HG02885 (cell line): ENCODE measurements at regions not wholly inside any gene's neighbourhood (a gene's known extent, or its start where the extent isn't known, plus 50 kb on each side); places are given as distances from the start of the nearest gene placed in this dataset.

ENCODE experiments used
- ATAC-seq: cut with Tn5 transposase; IDR thresholded peaks from one replicate; pipeline ENCODE4 v1.9.1; 2021; ENCODE audit warnings: mild to moderate bottlenecking; ENCODE audit not compliant: unreplicated experiment, poor library complexity

DNA sequence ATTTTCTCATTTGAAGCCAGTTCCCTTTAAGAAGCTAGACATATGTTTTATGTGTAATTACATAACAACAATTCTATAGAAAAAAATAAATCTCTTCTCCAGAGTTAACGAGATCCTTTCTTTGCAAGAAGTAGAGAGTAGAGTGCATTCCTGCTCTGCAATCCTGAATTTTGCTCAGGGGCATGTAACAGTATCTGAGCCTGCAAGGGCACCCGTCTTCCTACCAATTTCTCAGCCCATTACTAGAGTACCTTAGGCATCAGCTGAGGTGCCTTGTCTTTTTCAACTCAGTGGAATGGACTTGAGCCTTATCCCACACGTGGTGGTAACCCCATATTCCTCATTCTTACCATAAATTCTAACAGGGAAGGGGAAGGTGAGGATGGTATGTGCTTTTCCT, 205.9 kb downstream of the IKZF2 start:
- no peak for ATAC-seq

GRCh38 chr2:212943351-212943750, 208.1 kb downstream of the IKZF2 start:
- ATAC-seq, result no peak

DNA sequence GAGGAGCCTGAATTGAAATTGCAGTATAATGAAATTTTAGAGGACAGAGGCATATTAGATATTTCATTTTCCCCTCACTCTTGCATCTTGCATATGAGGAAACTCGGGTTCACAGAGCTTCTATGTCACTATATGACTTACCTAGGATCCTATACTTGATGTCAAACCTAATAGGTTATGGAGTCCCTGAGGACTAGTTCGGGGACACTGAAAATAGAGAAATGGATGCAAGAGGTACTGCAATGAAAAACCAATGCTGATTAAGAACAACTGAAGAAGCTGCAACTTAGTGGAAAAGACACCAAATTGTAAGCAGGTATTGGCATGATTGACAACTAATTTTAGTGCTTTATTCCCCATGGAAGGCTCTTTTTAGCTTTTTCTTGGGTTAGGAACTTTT, 210.1 kb downstream of the IKZF2 start:
- no peak for ATAC-seq

DNA sequence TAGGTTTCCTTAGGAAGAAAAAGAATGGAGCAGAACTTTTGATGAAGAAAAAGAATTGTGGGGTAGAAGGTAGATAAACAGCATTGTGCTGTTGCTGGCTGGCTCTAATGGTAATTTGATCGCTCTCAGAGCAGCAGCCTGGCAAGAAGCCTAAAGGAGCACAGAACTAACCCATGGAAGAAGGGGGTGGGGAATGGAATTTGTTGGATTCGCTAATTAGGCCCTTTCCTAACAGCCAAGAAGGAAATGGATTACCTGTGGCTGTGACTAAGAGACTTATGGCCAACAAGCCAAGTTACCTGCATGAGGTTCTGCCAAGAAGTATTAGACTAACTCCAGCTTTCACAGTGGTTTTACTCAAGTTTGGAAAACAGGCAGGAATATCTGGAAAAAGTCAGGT, 210.6 kb downstream of the IKZF2 start:
- ATAC-seq, result no peak

- no peak for ATAC-seq
These were observed 211.5 kb downstream of the IKZF2 start for GRCh38 chr2:212939777-212940531.

DNA sequence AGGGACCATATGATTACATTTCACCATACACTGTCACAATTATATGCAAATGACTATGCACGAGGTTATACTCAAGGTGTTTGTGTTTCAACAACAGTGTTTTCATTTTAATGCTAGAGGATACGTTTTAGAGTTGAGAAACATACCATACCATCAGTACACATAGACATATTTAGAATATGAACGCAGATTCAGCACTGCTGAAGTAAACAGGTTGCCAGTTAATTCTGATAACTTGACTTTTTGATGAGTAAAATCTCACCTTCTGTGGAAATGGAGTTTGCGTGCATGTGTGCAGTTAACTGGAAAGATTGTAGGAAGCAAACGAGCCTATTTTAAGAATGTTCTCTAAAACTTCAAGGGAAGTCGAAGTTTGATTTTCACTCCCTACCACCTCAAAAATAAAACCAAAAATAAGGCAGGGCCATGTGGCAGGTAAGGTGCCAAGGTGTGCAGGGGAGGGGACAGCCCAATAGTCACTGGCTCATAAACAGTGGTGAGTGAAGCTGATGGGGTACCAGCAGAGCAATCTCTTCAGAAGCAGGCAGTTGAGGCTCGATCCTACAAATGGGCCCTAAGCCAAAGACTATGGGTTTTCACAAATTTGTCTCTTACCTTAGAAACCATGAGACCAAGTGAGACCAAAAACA, 213.1 kb downstream of the IKZF2 start:
- ATAC-seq, result no peak

DNA sequence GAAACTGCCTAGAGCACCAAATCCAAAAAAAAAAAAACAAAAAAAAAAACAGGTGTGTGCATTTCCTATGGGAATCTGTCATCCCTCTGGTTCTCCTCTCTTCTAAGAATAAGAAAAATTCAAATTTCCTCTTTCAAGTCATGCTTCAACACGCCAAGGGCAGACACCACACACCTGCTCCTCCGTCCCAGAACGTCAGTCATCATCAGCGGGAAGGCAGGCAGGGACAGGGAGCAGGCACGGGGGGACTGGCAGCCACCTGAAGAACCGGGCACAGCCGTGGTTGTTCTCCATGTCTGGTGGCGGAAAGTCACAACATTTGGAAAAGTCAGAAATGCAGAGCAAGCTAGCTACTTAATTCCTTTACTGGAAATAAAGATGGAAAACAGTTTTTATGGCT, 214.8 kb downstream of the IKZF2 start:
- no peak for ATAC-seq

GRCh38 chr2:212935752-212936151, 215.7 kb downstream of the IKZF2 start:
- no peak for ATAC-seq

DNA sequence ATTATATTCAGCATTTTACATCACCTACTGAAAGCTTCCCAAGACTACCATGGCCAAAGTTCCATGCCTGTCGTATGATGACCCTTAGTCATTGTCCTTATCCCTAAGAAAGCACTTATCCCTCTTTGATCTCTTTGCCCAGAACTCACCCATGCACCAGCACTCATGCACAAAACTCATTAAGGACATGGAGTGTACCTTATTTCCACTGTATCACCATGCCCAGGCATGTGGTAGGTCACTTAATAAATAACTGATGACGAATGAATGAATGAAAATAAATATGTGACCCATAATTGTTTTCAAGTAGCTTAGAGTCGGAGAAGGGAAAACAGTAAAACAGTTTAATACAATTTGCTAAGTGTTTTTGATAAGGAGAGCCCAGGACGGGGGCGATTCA, 220.1 kb downstream of the IKZF2 start:
- no peak for ATAC-seq

DNA sequence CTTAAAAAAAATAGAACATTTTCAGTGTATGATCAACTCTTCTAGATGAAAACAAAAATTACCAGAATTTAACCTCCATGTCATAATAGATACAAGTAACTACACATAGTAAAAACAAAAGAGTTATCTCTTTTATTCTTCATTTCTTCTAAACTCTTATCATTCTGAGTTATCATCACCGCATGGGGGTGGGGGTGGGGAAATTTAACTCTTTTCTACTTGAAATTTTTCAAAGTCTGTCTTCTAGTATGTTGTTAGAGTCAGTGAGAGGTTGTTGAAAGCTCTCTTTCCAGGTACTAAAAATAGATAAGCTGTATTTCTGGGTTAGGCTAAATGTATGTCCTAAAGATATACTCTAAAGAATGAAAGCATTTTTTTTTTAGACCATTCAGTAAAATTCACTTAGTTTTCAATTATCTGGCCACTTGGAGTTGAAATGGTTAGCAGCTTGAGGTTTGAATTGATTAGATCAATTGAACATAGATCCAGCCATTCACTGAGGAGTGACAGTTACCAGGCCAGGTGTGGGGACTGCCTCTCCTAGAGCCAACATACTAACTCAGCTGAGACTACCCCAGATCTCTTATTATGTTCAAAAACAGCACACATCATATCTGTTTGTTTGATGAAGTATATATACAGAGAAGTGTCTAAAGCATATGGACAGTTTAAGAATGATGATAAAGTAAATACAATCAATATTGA, 220.7 kb downstream of the IKZF2 start:
- no peak for ATAC-seq

DNA sequence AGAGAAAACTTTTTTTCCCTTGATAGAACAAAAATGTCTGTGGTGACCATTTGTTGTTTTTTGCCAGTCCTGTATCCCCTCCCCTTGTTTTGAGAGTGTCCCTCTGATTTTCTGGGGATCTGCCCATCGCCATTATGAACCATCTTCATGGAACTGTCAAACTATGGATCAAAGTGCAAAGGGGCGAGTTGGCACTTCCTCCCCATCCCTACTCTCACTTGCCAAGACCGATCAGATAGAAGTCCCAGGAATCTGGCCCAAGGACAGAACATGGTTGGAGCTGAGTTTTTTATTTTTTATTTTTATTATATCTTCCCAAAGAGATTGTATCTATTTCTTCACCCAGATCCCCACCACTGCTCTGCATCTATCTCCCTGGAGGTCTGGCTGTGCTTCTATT, 221.4 kb downstream of the IKZF2 start:
- ATAC-seq, result no peak

DNA sequence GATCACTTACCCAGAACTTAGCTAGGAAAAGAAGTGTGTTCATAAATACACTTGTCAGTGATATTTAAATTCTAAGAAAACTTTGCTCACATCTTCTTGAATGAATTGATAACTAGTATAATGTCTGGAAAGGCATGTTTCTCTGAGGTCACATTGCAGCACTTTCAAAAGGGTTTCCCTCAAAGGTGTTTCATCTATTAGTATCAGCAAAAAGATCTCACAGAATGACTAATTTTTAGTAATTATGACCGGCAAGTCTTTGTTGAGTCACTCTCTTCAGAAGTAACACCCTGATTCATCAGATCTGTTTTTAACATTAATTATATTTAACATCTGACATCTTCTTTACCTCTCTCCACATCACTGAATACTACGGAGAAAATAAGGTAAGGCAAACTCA, 222.3 kb downstream of the IKZF2 start:
- no peak for ATAC-seq

GRCh38 chr2:212928681-212929080, 222.7 kb downstream of the IKZF2 start:
- ATAC-seq, result no peak

DNA sequence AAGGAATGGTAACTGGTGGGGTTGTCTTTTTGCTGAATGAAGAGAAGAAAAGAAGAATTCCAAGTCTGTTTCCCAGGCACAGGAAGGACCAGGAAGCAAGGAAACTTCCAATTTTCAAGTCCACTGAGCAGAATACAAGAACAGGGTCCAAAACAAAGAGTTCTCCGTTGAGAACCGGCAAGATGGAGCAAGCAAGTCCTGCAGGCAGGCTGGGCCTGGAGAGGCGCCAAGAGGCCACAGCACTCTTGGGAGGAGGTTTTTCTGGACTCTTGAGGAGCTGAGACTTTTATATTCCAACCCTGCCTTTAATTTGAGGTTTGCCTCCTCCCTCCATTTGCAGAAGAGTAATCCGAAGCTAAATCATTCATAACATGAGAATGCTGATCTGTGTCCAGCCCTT, 224.5 kb downstream of the IKZF2 start:
- ATAC-seq, result no peak

DNA sequence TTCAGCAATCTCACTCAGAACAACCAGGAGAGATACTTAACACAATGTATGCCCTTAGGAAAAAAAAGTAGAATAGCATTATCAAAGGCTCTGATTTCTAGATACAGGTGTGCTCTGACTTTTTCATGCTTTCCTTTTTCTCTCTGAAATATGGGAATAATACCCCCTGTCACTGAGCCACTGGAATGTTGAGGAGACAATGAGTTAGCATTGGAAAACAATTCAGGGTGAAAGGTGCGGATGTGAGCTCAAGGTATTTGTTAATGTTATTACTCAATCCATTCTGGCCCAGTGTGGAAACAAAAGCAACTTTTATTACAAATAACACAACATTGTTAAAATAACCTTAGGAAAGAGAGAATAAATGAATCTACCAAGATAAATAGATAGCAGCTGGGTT, 228.0 kb downstream of the IKZF2 start:
- ATAC-seq, result no peak

DNA sequence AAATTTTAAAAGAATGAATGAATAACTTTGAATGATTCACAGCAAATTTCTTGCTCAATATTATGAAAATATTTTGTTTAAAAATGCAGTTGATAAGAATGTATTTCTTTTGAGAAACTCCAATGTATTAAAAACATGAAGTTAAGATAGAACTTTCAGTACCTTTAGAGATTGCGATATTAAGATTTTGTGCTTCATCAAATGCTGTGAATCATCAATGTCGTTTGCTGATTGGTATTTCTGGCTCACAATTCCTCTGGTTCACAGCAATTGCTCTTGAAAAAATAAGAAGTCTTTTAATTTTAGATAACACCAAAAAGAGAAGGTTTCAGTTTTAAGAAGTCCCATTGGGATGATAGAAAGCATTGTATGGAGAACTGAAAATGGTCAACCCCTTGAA, 228.7 kb downstream of the IKZF2 start:
- ATAC-seq, result no peak

GRCh38 chr2:212921711-212922110, 229.7 kb downstream of the IKZF2 start:
- ATAC-seq, result no peak

GRCh38 chr2:212921061-212921460, 230.4 kb downstream of the IKZF2 start:
- no peak for ATAC-seq

DNA sequence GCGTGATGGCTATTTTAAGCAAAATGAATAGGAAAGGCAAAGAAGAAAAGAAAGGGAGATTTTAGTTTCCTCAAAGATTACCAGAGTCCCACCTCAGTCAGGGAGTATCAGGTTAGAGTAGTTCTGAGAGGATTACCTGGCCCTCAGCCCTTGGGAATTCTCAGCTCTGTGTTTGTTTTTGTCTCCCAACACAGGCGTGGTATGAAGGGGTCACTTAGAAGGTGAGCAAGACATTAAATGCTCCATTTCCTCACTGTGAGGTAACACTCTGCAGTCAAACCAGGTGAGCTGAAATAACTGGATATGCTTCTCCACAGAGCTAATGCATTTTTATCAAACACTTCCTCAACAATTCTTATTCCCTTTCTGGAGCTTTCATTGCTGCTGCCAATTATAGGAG, 232.2 kb downstream of the IKZF2 start:
- no peak for ATAC-seq

DNA sequence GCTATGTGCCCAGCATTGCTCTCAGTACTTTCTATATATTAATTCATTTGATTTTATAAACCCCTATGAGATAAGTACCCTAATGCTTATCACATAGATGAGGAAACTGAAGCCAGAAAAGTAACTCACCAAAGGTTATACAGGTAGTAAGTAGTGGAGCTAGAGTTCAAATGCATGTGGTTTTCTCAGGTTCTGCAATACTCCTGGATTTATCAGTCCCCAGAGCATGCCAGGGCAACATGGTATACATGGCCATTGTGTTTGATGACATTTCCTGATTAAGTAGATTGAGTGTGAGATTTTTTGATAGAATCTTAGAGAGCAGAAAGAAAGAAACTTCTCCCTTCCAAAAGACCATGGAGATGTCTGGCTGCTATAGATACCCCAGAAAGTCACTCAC, 233.1 kb downstream of the IKZF2 start:
- no peak for ATAC-seq

DNA sequence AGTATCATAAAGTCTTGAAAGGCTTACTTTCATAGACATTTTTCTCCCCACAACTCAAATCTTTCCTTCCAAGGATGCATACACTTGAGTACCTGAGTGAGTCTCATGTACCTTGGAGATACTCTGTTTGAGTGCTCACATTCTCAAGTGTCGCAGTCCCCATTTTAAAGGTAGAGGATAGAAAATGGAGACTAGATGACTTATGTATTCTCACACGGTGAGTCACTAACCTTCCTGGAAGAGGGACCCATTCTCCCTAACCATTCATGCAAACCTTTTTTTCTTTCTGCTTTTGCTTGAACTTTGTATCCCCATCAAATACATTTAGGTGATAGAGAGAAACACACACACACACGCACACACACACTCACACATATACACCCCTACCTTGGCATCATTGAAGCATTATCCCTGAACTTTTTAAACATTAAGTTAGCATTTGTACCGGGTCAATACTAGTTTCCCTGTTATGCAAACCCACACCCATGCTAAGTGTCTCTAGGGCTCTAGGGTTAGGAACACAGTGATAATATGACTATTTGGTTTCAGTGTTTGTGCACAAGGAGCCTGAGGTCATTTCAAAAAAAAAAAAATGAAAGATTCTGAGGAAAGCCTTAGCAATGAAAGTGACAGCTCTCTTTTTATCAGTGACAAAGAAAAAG, 236.2 kb downstream of the IKZF2 start:
- ATAC-seq, result peak; percentile 81
